ENCODE measurements at regions not wholly inside any gene's neighbourhood (a gene's known extent, or its start where the extent isn't known, plus 50 kb on each side); places are given as distances from the start of the nearest gene placed in this dataset.

GRCh38 chr11:112785149-112785548 is 176.1 kb upstream of the NCAM1 start:
- no peak overlapping the region for H2AFZ ChIP-seq (ENCODE audit: low read length)
- no peak overlapping the region for H3K14ac ChIP-seq (ENCODE audit: insufficient read length)
- H3K9me3 ChIP-seq (ENCODE audit: insufficient read depth in 2 of 2, low read depth in 1 of 2, low read length in 1 of 2): no peaks in the 10 kb centered on the region
- no peak overlapping the region for H3K9ac ChIP-seq (replicated peaks in 1 of 4; ENCODE audit: extremely low read depth in 1 of 4, low read depth in 3 of 4, low read length in 3 of 4)
- no peak overlapping the region for H3K27ac ChIP-seq (ENCODE audit: low read depth, low read length)
- ChIA-PET POLR2A (ENCODE audit: partially characterized antibody) (no interaction called here), CTCF (ENCODE audit: partially characterized antibody) (interaction anchor here (5.0 kb wide), 1 partner anchor 12 kb away, joined by 48 read pairs; no protein-coding TSS in a partner anchor)
- no peak overlapping the region for H2AK5ac ChIP-seq (ENCODE audit: low read depth, low read length)
- FAIRE-seq (no peak), DNase-seq (ENCODE audit: low read depth in 1 of 2, low spot score in 2 of 2) (no peak)
- no peak overlapping the region for H3K23ac ChIP-seq (ENCODE audit: insufficient read length)
- H3K36me3 ChIP-seq (ENCODE audit: control insufficient read depth in 2 of 4, insufficient read depth in 4 of 4, low read length in 3 of 4): no peaks in the 10 kb centered on the region
- H4K91ac ChIP-seq (replicated peaks; ENCODE audit: insufficient read length, low read length): no peak overlapping the region
- no peak overlapping the region for H3K4ac ChIP-seq (replicated peaks; ENCODE audit: insufficient read length, low read depth, low read length)
- no peak overlapping the region for H3K56ac ChIP-seq (replicated peaks; ENCODE audit: insufficient read length, low read depth, low read length)
- H2BK5ac ChIP-seq (ENCODE audit: low read depth, low read length): no peak overlapping the region
- no peaks in the 10 kb centered on the region for H4K20me1 ChIP-seq (replicated peaks in 1 of 2; ENCODE audit: control insufficient read depth in 1 of 2, insufficient read depth in 2 of 2, low read length in 2 of 2)
- no peak overlapping the region for H3K4me3 ChIP-seq (ENCODE audit: extremely low read depth in 1 of 4, insufficient read depth in 2 of 4, low read depth in 3 of 4, low read length in 4 of 4)
- H3K27me3 ChIP-seq (replicated peaks in 1 of 4; ENCODE audit: control insufficient read depth in 3 of 4, extremely low read depth in 1 of 4, insufficient read depth in 3 of 4, low read length in 3 of 4): no peaks in the 10 kb centered on the region
- H3K23me2 ChIP-seq (ENCODE audit: low read depth, low read length): no peaks in the 10 kb centered on the region
- H3K79me2 ChIP-seq (ENCODE audit: control insufficient read depth in 1 of 2, insufficient read depth in 2 of 2, low read length in 2 of 2): no peaks in the 10 kb centered on the region
- H2BK20ac ChIP-seq (ENCODE audit: low read length): no peak overlapping the region
- no peak overlapping the region for H4K5ac ChIP-seq (ENCODE audit: insufficient read length, low read depth, low read length)
- no peak overlapping the region for H2BK12ac ChIP-seq (ENCODE audit: low read depth, low read length)
- no peak overlapping the region for H4K8ac ChIP-seq (ENCODE audit: extremely low read depth, insufficient read depth, low read length)
- H3K4me1 ChIP-seq (replicated peaks in 1 of 4; ENCODE audit: control insufficient read depth in 3 of 4, insufficient read depth in 4 of 4, low read length in 3 of 4): peaks cover 0 to 7% (median 2%) of the 10 kb centered on the region in 4 experiments; a peak in 3 of 7 replicates
- H3K18ac ChIP-seq (ENCODE audit: extremely low read depth, low read length): no peak overlapping the region
- TF ChIP-seq CHD2 (IDR thresholded peaks at IDR 0.05; ENCODE audit: low read length): no peak
- no peak for TF ChIP-seq CTCF (IDR thresholded peaks at IDR 0.05; ENCODE audit: control extremely low read depth in 1 of 3, insufficient read depth in 1 of 3, low read depth in 1 of 3, low read length in 3 of 3)
- no peak for TF ChIP-seq RXRA (IDR thresholded peaks at IDR 0.05; ENCODE audit: insufficient read depth, low read depth, low read length)
- WGBS, 2 experiments (ENCODE audit: extremely low coverage in 1 of 2, insufficient coverage in 1 of 2, insufficient read length in 1 of 2, insufficient replicate concordance in 2 of 2, low coverage in 1 of 2, low lambda C conversion rate in 2 of 2, missing lambda C conversion rate in 1 of 2): 89% methylated on average over 7 of the region's 7 CpGs; no CpG with 5 or more reads in 1 of the 2 experiments
- H2BK120ac ChIP-seq (replicated peaks; ENCODE audit: low read depth, low read length): no peak overlapping the region
- no peak overlapping the region for H3K4me2 ChIP-seq (ENCODE audit: insufficient read depth in 1 of 2, low read depth in 2 of 2, low read length in 2 of 2)
- no peaks in the 10 kb centered on the region for H3K79me1 ChIP-seq (ENCODE audit: low read depth, low read length)
- H2BK15ac ChIP-seq (ENCODE audit: low read length): no peak overlapping the region

Measured in H1 (cell line).